H1 (cell line): ENCODE measurements at regions not wholly inside any gene's neighbourhood (a gene's known extent, or its start where the extent isn't known, plus 50 kb on each side); places are given as distances from the start of the nearest gene placed in this dataset.

Source experiments
- KDM1A ChIP-seq: fragments of 200-600, 300-600 bp; sonication (generic); IDR thresholded peaks from 2 replicates; pipeline ENCODE4 v1.7.1; 2016; ENCODE audit warnings: mild to moderate bottlenecking, low read length, borderline replicate concordance

GRCh38 chr18:47708206-47708605 is 222.3 kb downstream of the SMAD2 start (continued):
- TF ChIP-seq KDM1A, result no peak
